SK-N-SH (cell line): ENCODE measurements at regions not wholly inside any gene's neighbourhood (a gene's known extent, or its start where the extent isn't known, plus 50 kb on each side); places are given as distances from the start of the nearest gene placed in this dataset.

Experiments
- CTCF ChIA-PET: fragments of 300-600, 350-600 bp; formaldehyde crosslinking; extraction: SDS; loops from one replicate; lab custom pipeline; 2021; lab: Yijun Ruan, JAX
- POLR2A ChIA-PET: fragments of 350-600 bp; sonication (Branson Sonifier 250); formaldehyde crosslinking; extraction: SDS; loops from one replicate; lab custom pipeline; 2020; ENCODE audit warnings: antibody characterized with exemption, inconsistent platforms; lab: Yijun Ruan, JAX
- DNase-seq: peaks from one replicate; pipeline ENCODE4 v3.0.0; 2012
- H2AFZ ChIP-seq: fragments of 200-600 bp; sonication (generic); 2 replicates; pipeline ENCODE4 v1.8.1; 2016; ENCODE audit warnings: antibody characterized with exemption, mild to moderate bottlenecking, low read depth
- H3F3A ChIP-seq: fragments of 200-600 bp; sonication (generic); replicated peaks from 2 replicates; pipeline ENCODE3; 2016; ENCODE audit warnings: antibody characterized with exemption, mild to moderate bottlenecking; ENCODE audit not compliant: insufficient read depth
- H3K27ac ChIP-seq, 2 experiments: fragments of 200-500 bp in 1 of 2; fragments of 200-600 bp in 1 of 2; sonication (Bioruptor generic) in 1 of 2; sonication (generic), shearing (Covaris generic) in 1 of 2; 2 replicates each; pipeline versions ENCODE4 v1.5.1 to v1.6.1; 2014 to 2016; ENCODE audit warnings: low read depth in 2 of 2, inconsistent platforms in 1 of 2, low read length in 1 of 2, mild to moderate bottlenecking in 1 of 2, mixed read lengths in 1 of 2
- H3K27me3 ChIP-seq: fragments of 200-600 bp; sonication (generic), shearing (Covaris generic); 2 replicates; pipeline ENCODE4 v1.6.1; 2016; ENCODE audit warnings: mixed run types; ENCODE audit not compliant: insufficient read depth
- H3K36me3 ChIP-seq, 2 experiments: fragments of 200-500 bp in 1 of 2; fragments of 200-600 bp in 1 of 2; sonication (Bioruptor generic) in 1 of 2; sonication (generic) in 1 of 2; replicated peaks in 1 of 2; 2 replicates each; pipeline versions ENCODE3 to v1.5.1; 2014 to 2016; ENCODE audit warnings: low read length in 1 of 2, mild to moderate bottlenecking in 1 of 2; ENCODE audit not compliant: insufficient read depth in 2 of 2, control insufficient read depth in 1 of 2
- H3K4me1 ChIP-seq, 2 experiments: fragments of 200-500 bp in 1 of 2; fragments of 200-600 bp in 1 of 2; sonication (Bioruptor generic) in 1 of 2; sonication (generic), shearing (Covaris generic) in 1 of 2; 2 replicates each; pipeline versions ENCODE4 v1.5.1 to v1.6.1; 2014 to 2016; ENCODE audit warnings: low read depth in 1 of 2, low read length in 1 of 2, mixed run types in 1 of 2; ENCODE audit not compliant: insufficient read depth in 2 of 2, control insufficient read depth in 1 of 2
- H3K4me2 ChIP-seq: fragments of 200-600 bp; sonication (generic), shearing (Covaris generic); 2 replicates; pipeline ENCODE4 v1.6.1; 2017; ENCODE audit warnings: mixed run types
- H3K4me3 ChIP-seq, 2 experiments: fragments of 200-500 bp in 1 of 2; fragments of 200-600 bp in 1 of 2; sonication (Bioruptor generic) in 1 of 2; sonication (generic), shearing (Covaris generic) in 1 of 2; 2 replicates each; pipeline versions ENCODE4 v1.5.1 to v1.8.1; 2014 to 2016; ENCODE audit warnings: low read depth in 2 of 2, inconsistent platforms in 1 of 2, low read length in 1 of 2, mild to moderate bottlenecking in 1 of 2, mixed read lengths in 1 of 2, moderate library complexity in 1 of 2
- H3K79me2 ChIP-seq: fragments of 200-600 bp; sonication (generic); 2 replicates; pipeline ENCODE4 v1.8.1; 2017; ENCODE audit warnings: mild to moderate bottlenecking; ENCODE audit not compliant: insufficient read depth
- H3K9ac ChIP-seq: fragments of 200-600 bp; sonication (generic); 2 replicates; pipeline ENCODE4 v1.6.1; 2017; ENCODE audit warnings: mixed run types
- H3K9me2 ChIP-seq: fragments of 200-600 bp; sonication (generic); 2 replicates; pipeline ENCODE4 v1.6.1; 2017; ENCODE audit warnings: mixed run types
- H3K9me3 ChIP-seq: fragments of 200-600 bp; sonication (generic); 2 replicates; pipeline ENCODE4 v1.6.1; 2017; ENCODE audit warnings: mixed run types, mild to moderate bottlenecking, moderate library complexity
- H4K20me1 ChIP-seq: fragments of 200-600 bp; sonication (generic); 2 replicates; pipeline ENCODE4 v1.6.1; 2017; ENCODE audit warnings: mild to moderate bottlenecking, mixed run types; ENCODE audit not compliant: insufficient read depth
- CHD2 ChIP-seq: fragments of 150-350 bp; IDR thresholded peaks from 2 replicates; pipeline ENCODE4 v1.6.1; 2018; ENCODE audit warnings: low read length; ENCODE audit not compliant: partially characterized antibody
- FOXM1 ChIP-seq: IDR thresholded peaks from 2 replicates; pipeline ENCODE4 v1.4.0; 2012; ENCODE audit warnings: low read depth, mild to moderate bottlenecking
- GABPA ChIP-seq: IDR thresholded peaks from 2 replicates; pipeline ENCODE4 v1.4.0; 2012; ENCODE audit warnings: low read depth, mild to moderate bottlenecking
- GATA2 ChIP-seq: sonication (generic); formaldehyde crosslinking; IDR thresholded peaks from 2 replicates; pipeline ENCODE4 v1.5.0; 2020; ENCODE audit warnings: mild to moderate bottlenecking, missing genetic modification reagents
- JUND ChIP-seq: IDR thresholded peaks from 2 replicates; pipeline ENCODE4 v1.4.0; 2012
- MEF2A ChIP-seq: IDR thresholded peaks from 2 replicates; pipeline ENCODE4 v1.4.0; 2012; ENCODE audit warnings: low read depth, borderline replicate concordance
- MXI1 ChIP-seq: IDR thresholded peaks from 2 replicates; pipeline ENCODE4 v1.6.1; 2012; ENCODE audit warnings: mild to moderate bottlenecking, low read depth, low read length, improper control_type of control experiment
- NFIC ChIP-seq: IDR thresholded peaks from 2 replicates; pipeline ENCODE4 v1.4.0; 2012; ENCODE audit warnings: borderline replicate concordance
- NRF1 ChIP-seq: IDR thresholded peaks from 2 replicates; pipeline ENCODE4 v1.6.1; 2012; ENCODE audit warnings: low read depth, mild to moderate bottlenecking, low read length
- RCOR1 ChIP-seq: fragments of 150-350 bp; IDR thresholded peaks from 2 replicates; pipeline ENCODE4 v1.6.1; 2017; ENCODE audit warnings: antibody characterized with exemption, low read length
- RXRA ChIP-seq: IDR thresholded peaks from 2 replicates; pipeline ENCODE4 v1.4.0; 2012; ENCODE audit warnings: low read depth, mild to moderate bottlenecking, borderline replicate concordance
- SMC3 ChIP-seq: IDR thresholded peaks from 2 replicates; pipeline ENCODE4 v1.6.1; 2012; ENCODE audit warnings: low read depth, low read length, improper control_type of control experiment
- TAF1 ChIP-seq: IDR thresholded peaks from 2 replicates; pipeline ENCODE4 v1.6.1; 2012; ENCODE audit warnings: low read depth, mild to moderate bottlenecking, low read length, moderate library complexity, borderline replicate concordance
- YY1 ChIP-seq: IDR thresholded peaks from 2 replicates; pipeline ENCODE4 v1.4.0; 2012; ENCODE audit warnings: low read depth, mild to moderate bottlenecking
- WGBS: methylation state at CpG from one replicate; pipeline ENCODE4 v1.1.6; 2017; ENCODE audit warnings: low lambda C conversion rate; 5-methylcytosine and 5-hydroxymethylcytosine counted together
- TF ChIP-seq, protein P1 (sequence below): IDR thresholded peaks from 2 replicates; pipeline ENCODE4; 2012
- TF ChIP-seq, protein P2 (sequence below): fragments of 150-350 bp; IDR thresholded peaks from 2 replicates; pipeline ENCODE4 v1.6.1; 2017; ENCODE audit warnings: antibody characterized with exemption, low read length, low read depth, borderline replicate concordance
- TF ChIP-seq, protein P3 (sequence below): fragments of 150-350 bp; IDR thresholded peaks from 2 replicates; pipeline ENCODE4 v1.6.1; 2016; ENCODE audit warnings: mild to moderate bottlenecking, low read depth, low read length
- TF ChIP-seq, protein P4 (sequence below): fragments of 200-600 bp; sonication (generic); IDR thresholded peaks from 2 replicates; pipeline ENCODE4 v1.6.1; 2017; ENCODE audit warnings: antibody characterized with exemption, mild to moderate bottlenecking, moderate library complexity

DNA sequence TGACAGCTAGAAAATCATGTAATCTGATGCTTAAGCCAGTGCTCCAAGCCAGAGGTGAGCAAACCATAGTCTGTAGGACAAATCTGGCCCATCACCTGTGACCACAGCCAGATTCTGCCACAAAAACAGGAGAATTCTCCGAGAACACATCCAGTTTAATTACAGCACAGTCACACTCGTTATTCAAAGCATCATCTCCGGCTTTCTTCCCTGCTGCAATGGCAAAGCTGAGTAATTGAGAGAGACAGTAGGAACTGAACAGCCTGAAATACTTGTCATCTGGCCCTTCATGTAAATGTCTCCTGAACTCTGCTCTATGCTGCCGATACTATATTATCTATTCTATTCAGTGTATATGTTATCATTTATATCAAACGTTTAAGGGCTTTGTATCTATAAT, 121.4 kb upstream of the FOXF1 start:
- POLR2A ChIA-PET = no interaction called here
- Histone ChIP-seq H3K9ac (no peak overlapping the region), H4K20me1 (no peaks in the 10 kb centered on the region)
- TF ChIP-seq JUND (no peak), MEF2A (no peak), GABPA (no peak), NFIC (no peak), RXRA (no peak), TAF1 (no peak), FOXM1 (no peak), YY1 (no peak), SMC3 (no peak), NRF1 (no peak), CHD2 (no peak), MXI1 (no peak), GATA2 (CRISPR knock-in tag) (no peak), RCOR1 (no peak)
- TF ChIP-seq, protein P1, sequence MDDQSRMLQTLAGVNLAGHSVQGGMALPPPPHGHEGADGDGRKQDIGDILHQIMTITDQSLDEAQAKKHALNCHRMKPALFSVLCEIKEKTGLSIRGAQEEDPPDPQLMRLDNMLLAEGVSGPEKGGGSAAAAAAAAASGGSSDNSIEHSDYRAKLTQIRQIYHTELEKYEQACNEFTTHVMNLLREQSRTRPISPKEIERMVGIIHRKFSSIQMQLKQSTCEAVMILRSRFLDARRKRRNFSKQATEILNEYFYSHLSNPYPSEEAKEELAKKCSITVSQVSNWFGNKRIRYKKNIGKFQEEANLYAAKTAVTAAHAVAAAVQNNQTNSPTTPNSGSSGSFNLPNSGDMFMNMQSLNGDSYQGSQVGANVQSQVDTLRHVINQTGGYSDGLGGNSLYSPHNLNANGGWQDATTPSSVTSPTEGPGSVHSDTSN = no peak
- TF ChIP-seq, protein P2, sequence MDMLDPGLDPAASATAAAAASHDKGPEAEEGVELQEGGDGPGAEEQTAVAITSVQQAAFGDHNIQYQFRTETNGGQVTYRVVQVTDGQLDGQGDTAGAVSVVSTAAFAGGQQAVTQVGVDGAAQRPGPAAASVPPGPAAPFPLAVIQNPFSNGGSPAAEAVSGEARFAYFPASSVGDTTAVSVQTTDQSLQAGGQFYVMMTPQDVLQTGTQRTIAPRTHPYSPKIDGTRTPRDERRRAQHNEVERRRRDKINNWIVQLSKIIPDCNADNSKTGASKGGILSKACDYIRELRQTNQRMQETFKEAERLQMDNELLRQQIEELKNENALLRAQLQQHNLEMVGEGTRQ = no peak
- TF ChIP-seq, protein P3, sequence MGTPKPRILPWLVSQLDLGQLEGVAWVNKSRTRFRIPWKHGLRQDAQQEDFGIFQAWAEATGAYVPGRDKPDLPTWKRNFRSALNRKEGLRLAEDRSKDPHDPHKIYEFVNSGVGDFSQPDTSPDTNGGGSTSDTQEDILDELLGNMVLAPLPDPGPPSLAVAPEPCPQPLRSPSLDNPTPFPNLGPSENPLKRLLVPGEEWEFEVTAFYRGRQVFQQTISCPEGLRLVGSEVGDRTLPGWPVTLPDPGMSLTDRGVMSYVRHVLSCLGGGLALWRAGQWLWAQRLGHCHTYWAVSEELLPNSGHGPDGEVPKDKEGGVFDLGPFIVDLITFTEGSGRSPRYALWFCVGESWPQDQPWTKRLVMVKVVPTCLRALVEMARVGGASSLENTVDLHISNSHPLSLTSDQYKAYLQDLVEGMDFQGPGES = no peak
- TF ChIP-seq, protein P4, sequence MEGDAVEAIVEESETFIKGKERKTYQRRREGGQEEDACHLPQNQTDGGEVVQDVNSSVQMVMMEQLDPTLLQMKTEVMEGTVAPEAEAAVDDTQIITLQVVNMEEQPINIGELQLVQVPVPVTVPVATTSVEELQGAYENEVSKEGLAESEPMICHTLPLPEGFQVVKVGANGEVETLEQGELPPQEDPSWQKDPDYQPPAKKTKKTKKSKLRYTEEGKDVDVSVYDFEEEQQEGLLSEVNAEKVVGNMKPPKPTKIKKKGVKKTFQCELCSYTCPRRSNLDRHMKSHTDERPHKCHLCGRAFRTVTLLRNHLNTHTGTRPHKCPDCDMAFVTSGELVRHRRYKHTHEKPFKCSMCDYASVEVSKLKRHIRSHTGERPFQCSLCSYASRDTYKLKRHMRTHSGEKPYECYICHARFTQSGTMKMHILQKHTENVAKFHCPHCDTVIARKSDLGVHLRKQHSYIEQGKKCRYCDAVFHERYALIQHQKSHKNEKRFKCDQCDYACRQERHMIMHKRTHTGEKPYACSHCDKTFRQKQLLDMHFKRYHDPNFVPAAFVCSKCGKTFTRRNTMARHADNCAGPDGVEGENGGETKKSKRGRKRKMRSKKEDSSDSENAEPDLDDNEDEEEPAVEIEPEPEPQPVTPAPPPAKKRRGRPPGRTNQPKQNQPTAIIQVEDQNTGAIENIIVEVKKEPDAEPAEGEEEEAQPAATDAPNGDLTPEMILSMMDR = no peak
- TF ChIP-seq, all 33 proteins: peak for 0
- H3K4me2 ChIP-seq = no peak overlapping the region
- no peaks in the 10 kb centered on the region for H3K27me3 ChIP-seq
- peaks cover 16% of the 10 kb centered on the region for H3F3A ChIP-seq
- no peak overlapping the region for H3K27ac ChIP-seq
- H3K9me3 ChIP-seq = no peaks in the 10 kb centered on the region
- CTCF ChIA-PET = no interaction called here
- no peak for DNase-seq
- no peaks in the 10 kb centered on the region for H3K9me2 ChIP-seq
- no peaks in the 10 kb centered on the region for H3K79me2 ChIP-seq
- H2AFZ ChIP-seq = no peak overlapping the region
- H3K36me3 ChIP-seq = no peaks in the 10 kb centered on the region
- H3K4me3 ChIP-seq = no peak overlapping the region
- 46% methylated on average over 5 of the region's 5 CpGs for WGBS
- peaks cover 0 to 17% of the 10 kb centered on the region in 2 experiments; a peak in 2 of 4 replicates for H3K4me1 ChIP-seq
